Endothelial cell of umbilical vein (primary cell): ENCODE measurements at regions not wholly inside any gene's neighbourhood (a gene's known extent, or its start where the extent isn't known, plus 50 kb on each side); places are given as distances from the start of the nearest gene placed in this dataset.

Experiments used
- BruUV-seq: library from RNA; stranded (reverse); fragments of 400-500 nt; replicated peaks from 2 replicates; lab custom pipeline; 2021; lab: Mats Ljungman, UMichigan
- CTCF ChIA-PET: fragments of 300-600, 350-600 bp; sonication (Branson Sonifier 250); formaldehyde crosslinking; loops from one replicate; lab custom pipeline; 2021; ENCODE audit warnings: antibody characterized with exemption, inconsistent platforms; lab: Charles Lee
- POLR2A ChIA-PET: fragments of 300-600, 350-600 bp; sonication (Branson Sonifier 250); formaldehyde crosslinking; loops from one replicate; lab custom pipeline; 2021; ENCODE audit warnings: antibody characterized with exemption, inconsistent platforms; lab: Charles Lee
- DNase-seq: peaks from one replicate; pipeline ENCODE4 v3.0.0-alpha.2; 2011; ENCODE audit warnings: low read depth, low spot score
- FAIRE-seq: peaks from 2 replicates; lab custom pipeline; 2011; peaks lifted over from hg19 to GRCh38; lab: Jason Lieb, UNC
- H2AFZ ChIP-seq: 2 replicates; pipeline ENCODE4 v1.6.0; 2012; ENCODE audit warnings: low read depth, low read length, control low read depth, inconsistent platforms
- H3K27ac ChIP-seq: 2 replicates; pipeline ENCODE4 v1.5.1; 2011; ENCODE audit warnings: low read depth, mild to moderate bottlenecking, control low read depth, low read length, moderate library complexity; ENCODE audit not compliant: insufficient read depth
- H3K27me3 ChIP-seq, 2 experiments: 2 replicates each; pipeline versions ENCODE4 v1.6.0 to v1.6.1; 2011; ENCODE audit warnings: low read length in 2 of 2, mixed read lengths in 1 of 2; ENCODE audit not compliant: control insufficient read depth in 2 of 2, insufficient read depth in 2 of 2
- H3K36me3 ChIP-seq, 2 experiments: 2 replicates in 1 of 2; 3 replicates in 1 of 2; pipeline ENCODE4 v1.5.1; 2011; ENCODE audit warnings: low read length in 2 of 2, mild to moderate bottlenecking in 1 of 2, moderate library complexity in 1 of 2; ENCODE audit not compliant: control insufficient read depth in 2 of 2, insufficient read depth in 2 of 2; ENCODE audit errors: extremely low read depth in 1 of 2
- H3K4me1 ChIP-seq: 3 replicates; pipeline ENCODE4 v1.5.1; 2011; ENCODE audit warnings: mild to moderate bottlenecking, low read length; ENCODE audit not compliant: control insufficient read depth, insufficient read depth; ENCODE audit errors: extremely low read depth
- H3K4me2 ChIP-seq: 2 replicates; pipeline ENCODE4 v1.6.1; 2011; ENCODE audit warnings: low read length, control low read depth, mixed read lengths; ENCODE audit not compliant: insufficient read depth
- H3K4me3 ChIP-seq, 3 experiments: fragments of 200-600 bp in 1 of 3; sonication (generic), shearing (Covaris generic) in 1 of 3; replicated peaks in 1 of 3; 2 replicates each; pipeline ENCODE4 v1.5.1; 2011 to 2016; ENCODE audit warnings: control low read depth in 3 of 3, low read length in 3 of 3, mild to moderate bottlenecking in 2 of 3, inconsistent platforms in 1 of 3, low read depth in 1 of 3, moderate library complexity in 1 of 3; ENCODE audit not compliant: insufficient read depth in 1 of 3
- H3K79me2 ChIP-seq: 2 replicates; pipeline ENCODE4 v1.6.0; 2012; ENCODE audit warnings: low read length, inconsistent platforms; ENCODE audit not compliant: control insufficient read depth, insufficient read depth
- H3K9ac ChIP-seq: replicated peaks from 2 replicates; pipeline ENCODE3; 2011; ENCODE audit warnings: low read length, control low read depth; ENCODE audit not compliant: insufficient read depth; ENCODE audit errors: extremely low read depth
- H3K9me1 ChIP-seq: replicated peaks from 3 replicates; pipeline ENCODE4 v1.6.0; 2011; ENCODE audit warnings: mild to moderate bottlenecking, low read length; ENCODE audit not compliant: control insufficient read depth, insufficient read depth; ENCODE audit errors: extremely low read depth
- H3K9me3 ChIP-seq: replicated peaks from 2 replicates; pipeline ENCODE4 v1.5.1; 2012; ENCODE audit warnings: low read length, inconsistent platforms; ENCODE audit not compliant: control insufficient read depth, insufficient read depth
- H4K20me1 ChIP-seq: replicated peaks from 2 replicates; pipeline ENCODE3; 2011; ENCODE audit warnings: mild to moderate bottlenecking, low read length; ENCODE audit not compliant: control insufficient read depth, insufficient read depth; ENCODE audit errors: extremely low read depth
- EZH2 ChIP-seq: IDR thresholded peaks from 2 replicates; pipeline ENCODE4 v1.6.1; 2012; ENCODE audit warnings: borderline replicate concordance, low read depth, mild to moderate bottlenecking, moderate library complexity, low read length, inconsistent platforms; ENCODE audit not compliant: severe bottlenecking
- FOS ChIP-seq: IDR thresholded peaks from 2 replicates; pipeline ENCODE4 v1.6.1; 2011; ENCODE audit warnings: mild to moderate bottlenecking, low read length, moderate library complexity, borderline replicate concordance; ENCODE audit not compliant: insufficient read depth
- GATA2 ChIP-seq: IDR thresholded peaks from 2 replicates; pipeline ENCODE4 v1.7.0; 2011; ENCODE audit warnings: low read depth, mild to moderate bottlenecking, moderate library complexity, mixed read lengths, low read length; ENCODE audit not compliant: insufficient read length, insufficient read depth
- JUN ChIP-seq: IDR thresholded peaks from 2 replicates; pipeline ENCODE4 v1.6.1; 2011; ENCODE audit warnings: borderline replicate concordance, low read depth; ENCODE audit not compliant: insufficient read length, insufficient read depth
- MAX ChIP-seq: IDR thresholded peaks from 2 replicates; pipeline ENCODE4 v1.6.1; 2011; ENCODE audit not compliant: insufficient read depth, insufficient read length
- MYC ChIP-seq: IDR thresholded peaks from one replicate; pipeline ENCODE4 v1.6.1; 2011; ENCODE audit warnings: mild to moderate bottlenecking, low read depth, low read length
- POLR2A ChIP-seq: IDR thresholded peaks from 2 replicates; pipeline ENCODE4 v1.6.1; 2012; ENCODE audit warnings: low read depth, mild to moderate bottlenecking, control low read depth, low read length
- POLR2AphosphoS5 ChIP-seq: IDR thresholded peaks from 2 replicates; pipeline ENCODE4 v1.6.1; 2012; ENCODE audit warnings: low read depth, mild to moderate bottlenecking, control low read depth, low read length, moderate library complexity; ENCODE audit not compliant: insufficient read depth
- dilution Hi-C: fragments of 300-500 bp; cut with MboI; formaldehyde crosslinking; loops from one replicate; pipeline ENCODE4 v1.15.0; 2019; ENCODE audit warnings: low sequenced_read_pairs; ENCODE audit not compliant: extremely low pct_ligation_motif_present
- intact Hi-C: fragments of 100-400 bp; cut with micrococcal nuclease; formaldehyde crosslinking; loops from one replicate; pipeline ENCODE4 v1.10.0; 2022
- TF ChIP-seq, protein P1 (sequence below), 2 donors: IDR thresholded peaks; 1 replicate in 1 of 2; 2 replicates in 1 of 2; pipeline ENCODE4 v1.5.1; 2011; ENCODE audit warnings: low read length in 2 of 2, mild to moderate bottlenecking in 2 of 2, moderate library complexity in 2 of 2, control low read depth in 1 of 2, inconsistent platforms in 1 of 2, low read depth in 1 of 2; ENCODE audit not compliant: insufficient read depth in 1 of 2; ENCODE audit errors: extremely low read depth in 1 of 2

GRCh38 chrY:15301879-15302278 is 777.5 kb downstream of the NLGN4Y start:
- CTCF ChIA-PET: no interaction called here
- FAIRE-seq: no peak
- Histone ChIP-seq H3K79me2 (no peaks in the 10 kb centered on the region), H3K9ac (no peak overlapping the region), H3K4me2 (no peak overlapping the region), H2AFZ (no peak overlapping the region), H3K9me3 (no peaks in the 10 kb centered on the region), H3K9me1 (no peaks in the 10 kb centered on the region), H3K27ac (no peak overlapping the region), H4K20me1 (no peaks in the 10 kb centered on the region), H3K4me1 (no peaks in the 10 kb centered on the region), H3K4me3 (no peak overlapping the region), H3K36me3 (no peaks in the 10 kb centered on the region), H3K27me3 (no peaks in the 10 kb centered on the region)
- POLR2A ChIA-PET: no interaction called here
- no TSS peak for BruUV-seq
- intact Hi-C loops (no loop called here), dilution Hi-C loops (no loop called here)
- no peak for TF ChIP-seq POLR2A
- no peak for TF ChIP-seq JUN
- TF ChIP-seq EZH2: no peak
- no peak for TF ChIP-seq POLR2AphosphoS5
- no peak for TF ChIP-seq MAX
- no peak for TF ChIP-seq GATA2
- TF ChIP-seq MYC: no peak
- TF ChIP-seq, protein P1, sequence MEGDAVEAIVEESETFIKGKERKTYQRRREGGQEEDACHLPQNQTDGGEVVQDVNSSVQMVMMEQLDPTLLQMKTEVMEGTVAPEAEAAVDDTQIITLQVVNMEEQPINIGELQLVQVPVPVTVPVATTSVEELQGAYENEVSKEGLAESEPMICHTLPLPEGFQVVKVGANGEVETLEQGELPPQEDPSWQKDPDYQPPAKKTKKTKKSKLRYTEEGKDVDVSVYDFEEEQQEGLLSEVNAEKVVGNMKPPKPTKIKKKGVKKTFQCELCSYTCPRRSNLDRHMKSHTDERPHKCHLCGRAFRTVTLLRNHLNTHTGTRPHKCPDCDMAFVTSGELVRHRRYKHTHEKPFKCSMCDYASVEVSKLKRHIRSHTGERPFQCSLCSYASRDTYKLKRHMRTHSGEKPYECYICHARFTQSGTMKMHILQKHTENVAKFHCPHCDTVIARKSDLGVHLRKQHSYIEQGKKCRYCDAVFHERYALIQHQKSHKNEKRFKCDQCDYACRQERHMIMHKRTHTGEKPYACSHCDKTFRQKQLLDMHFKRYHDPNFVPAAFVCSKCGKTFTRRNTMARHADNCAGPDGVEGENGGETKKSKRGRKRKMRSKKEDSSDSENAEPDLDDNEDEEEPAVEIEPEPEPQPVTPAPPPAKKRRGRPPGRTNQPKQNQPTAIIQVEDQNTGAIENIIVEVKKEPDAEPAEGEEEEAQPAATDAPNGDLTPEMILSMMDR (IDR thresholded peaks at IDR 0.05; ENCODE audit: extremely low read depth in 1 of 2, insufficient read depth in 1 of 2, low read depth in 1 of 2, low read length in 2 of 2): no peak
- no peak for TF ChIP-seq FOS
- no peak for DNase-seq
